Endothelial cell of umbilical vein (primary cell): ENCODE measurements at regions not wholly inside any gene's neighbourhood (a gene's known extent, or its start where the extent isn't known, plus 50 kb on each side); places are given as distances from the start of the nearest gene placed in this dataset.

ENCODE experiments used
- BruUV-seq: library from RNA; stranded (reverse); fragments of 400-500 nt; replicated peaks from 2 replicates; lab custom pipeline; 2021; lab: Mats Ljungman, UMichigan
- CTCF ChIA-PET: fragments of 300-600, 350-600 bp; sonication (Branson Sonifier 250); formaldehyde crosslinking; loops from one replicate; lab custom pipeline; 2021; ENCODE audit warnings: antibody characterized with exemption, inconsistent platforms; lab: Charles Lee
- POLR2A ChIA-PET: fragments of 300-600, 350-600 bp; sonication (Branson Sonifier 250); formaldehyde crosslinking; loops from one replicate; lab custom pipeline; 2021; ENCODE audit warnings: antibody characterized with exemption, inconsistent platforms; lab: Charles Lee
- DNase-seq: peaks from one replicate; pipeline ENCODE4 v3.0.0-alpha.2; 2011; ENCODE audit warnings: low read depth, low spot score
- FAIRE-seq: peaks from 2 replicates; lab custom pipeline; 2011; peaks lifted over from hg19 to GRCh38; lab: Jason Lieb, UNC
- H2AFZ ChIP-seq: 2 replicates; pipeline ENCODE4 v1.6.0; 2012; ENCODE audit warnings: low read depth, low read length, control low read depth, inconsistent platforms
- H3K27ac ChIP-seq: 2 replicates; pipeline ENCODE4 v1.5.1; 2011; ENCODE audit warnings: low read depth, mild to moderate bottlenecking, control low read depth, low read length, moderate library complexity; ENCODE audit not compliant: insufficient read depth
- H3K27me3 ChIP-seq, 2 experiments: 2 replicates each; pipeline versions ENCODE4 v1.6.0 to v1.6.1; 2011; ENCODE audit warnings: low read length in 2 of 2, mixed read lengths in 1 of 2; ENCODE audit not compliant: control insufficient read depth in 2 of 2, insufficient read depth in 2 of 2
- H3K36me3 ChIP-seq, 2 experiments: 2 replicates in 1 of 2; 3 replicates in 1 of 2; pipeline ENCODE4 v1.5.1; 2011; ENCODE audit warnings: low read length in 2 of 2, mild to moderate bottlenecking in 1 of 2, moderate library complexity in 1 of 2; ENCODE audit not compliant: control insufficient read depth in 2 of 2, insufficient read depth in 2 of 2; ENCODE audit errors: extremely low read depth in 1 of 2
- H3K4me1 ChIP-seq: 3 replicates; pipeline ENCODE4 v1.5.1; 2011; ENCODE audit warnings: mild to moderate bottlenecking, low read length; ENCODE audit not compliant: control insufficient read depth, insufficient read depth; ENCODE audit errors: extremely low read depth
- H3K4me2 ChIP-seq: 2 replicates; pipeline ENCODE4 v1.6.1; 2011; ENCODE audit warnings: low read length, control low read depth, mixed read lengths; ENCODE audit not compliant: insufficient read depth
- H3K4me3 ChIP-seq, 3 experiments: fragments of 200-600 bp in 1 of 3; sonication (generic), shearing (Covaris generic) in 1 of 3; replicated peaks in 1 of 3; 2 replicates each; pipeline ENCODE4 v1.5.1; 2011 to 2016; ENCODE audit warnings: control low read depth in 3 of 3, low read length in 3 of 3, mild to moderate bottlenecking in 2 of 3, inconsistent platforms in 1 of 3, low read depth in 1 of 3, moderate library complexity in 1 of 3; ENCODE audit not compliant: insufficient read depth in 1 of 3
- H3K79me2 ChIP-seq: 2 replicates; pipeline ENCODE4 v1.6.0; 2012; ENCODE audit warnings: low read length, inconsistent platforms; ENCODE audit not compliant: control insufficient read depth, insufficient read depth
- H3K9ac ChIP-seq: replicated peaks from 2 replicates; pipeline ENCODE3; 2011; ENCODE audit warnings: low read length, control low read depth; ENCODE audit not compliant: insufficient read depth; ENCODE audit errors: extremely low read depth
- H3K9me1 ChIP-seq: replicated peaks from 3 replicates; pipeline ENCODE4 v1.6.0; 2011; ENCODE audit warnings: mild to moderate bottlenecking, low read length; ENCODE audit not compliant: control insufficient read depth, insufficient read depth; ENCODE audit errors: extremely low read depth
- H3K9me3 ChIP-seq: replicated peaks from 2 replicates; pipeline ENCODE4 v1.5.1; 2012; ENCODE audit warnings: low read length, inconsistent platforms; ENCODE audit not compliant: control insufficient read depth, insufficient read depth
- H4K20me1 ChIP-seq: replicated peaks from 2 replicates; pipeline ENCODE3; 2011; ENCODE audit warnings: mild to moderate bottlenecking, low read length; ENCODE audit not compliant: control insufficient read depth, insufficient read depth; ENCODE audit errors: extremely low read depth
- EZH2 ChIP-seq: IDR thresholded peaks from 2 replicates; pipeline ENCODE4 v1.6.1; 2012; ENCODE audit warnings: borderline replicate concordance, low read depth, mild to moderate bottlenecking, moderate library complexity, low read length, inconsistent platforms; ENCODE audit not compliant: severe bottlenecking
- FOS ChIP-seq: IDR thresholded peaks from 2 replicates; pipeline ENCODE4 v1.6.1; 2011; ENCODE audit warnings: mild to moderate bottlenecking, low read length, moderate library complexity, borderline replicate concordance; ENCODE audit not compliant: insufficient read depth
- GATA2 ChIP-seq: IDR thresholded peaks from 2 replicates; pipeline ENCODE4 v1.7.0; 2011; ENCODE audit warnings: low read depth, mild to moderate bottlenecking, moderate library complexity, mixed read lengths, low read length; ENCODE audit not compliant: insufficient read length, insufficient read depth
- JUN ChIP-seq: IDR thresholded peaks from 2 replicates; pipeline ENCODE4 v1.6.1; 2011; ENCODE audit warnings: borderline replicate concordance, low read depth; ENCODE audit not compliant: insufficient read length, insufficient read depth
- MYC ChIP-seq: IDR thresholded peaks from one replicate; pipeline ENCODE4 v1.6.1; 2011; ENCODE audit warnings: mild to moderate bottlenecking, low read depth, low read length
- POLR2A ChIP-seq: IDR thresholded peaks from 2 replicates; pipeline ENCODE4 v1.6.1; 2012; ENCODE audit warnings: low read depth, mild to moderate bottlenecking, control low read depth, low read length
- POLR2AphosphoS5 ChIP-seq: IDR thresholded peaks from 2 replicates; pipeline ENCODE4 v1.6.1; 2012; ENCODE audit warnings: low read depth, mild to moderate bottlenecking, control low read depth, low read length, moderate library complexity; ENCODE audit not compliant: insufficient read depth
- dilution Hi-C: fragments of 300-500 bp; cut with MboI; formaldehyde crosslinking; loops from one replicate; pipeline ENCODE4 v1.15.0; 2019; ENCODE audit warnings: low sequenced_read_pairs; ENCODE audit not compliant: extremely low pct_ligation_motif_present
- intact Hi-C: fragments of 100-400 bp; cut with micrococcal nuclease; formaldehyde crosslinking; loops from one replicate; pipeline ENCODE4 v1.10.0; 2022
- TF ChIP-seq, protein P1 (sequence below), 2 donors: IDR thresholded peaks; 1 replicate in 1 of 2; 2 replicates in 1 of 2; pipeline ENCODE4 v1.5.1; 2011; ENCODE audit warnings: low read length in 2 of 2, mild to moderate bottlenecking in 2 of 2, moderate library complexity in 2 of 2, control low read depth in 1 of 2, inconsistent platforms in 1 of 2, low read depth in 1 of 2; ENCODE audit not compliant: insufficient read depth in 1 of 2; ENCODE audit errors: extremely low read depth in 1 of 2
- TF ChIP-seq, protein P2 (sequence below): IDR thresholded peaks from 2 replicates; pipeline ENCODE4 v1.6.1; 2011; ENCODE audit not compliant: insufficient read depth, insufficient read length

DNA sequence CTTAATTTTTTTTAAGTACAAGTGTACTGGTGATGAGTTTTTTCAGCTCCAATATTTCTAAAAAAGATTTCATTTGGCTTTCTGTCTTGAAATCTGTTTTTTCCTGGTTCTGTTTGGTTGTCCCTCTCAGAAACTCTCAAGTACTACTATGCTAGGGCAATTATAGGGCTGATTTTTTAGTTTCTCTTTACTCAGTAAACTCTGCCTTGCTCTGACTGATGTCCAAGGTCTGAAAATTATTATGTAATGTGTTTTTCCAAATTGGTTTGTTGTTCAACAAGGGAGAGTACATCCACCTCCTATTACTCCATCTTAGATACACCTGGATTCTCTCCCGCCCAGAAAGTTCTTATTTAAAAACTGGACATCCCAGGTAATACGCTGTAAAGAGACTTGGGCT is 877.7 kb downstream of the CBLN2 start:
- dilution Hi-C loops (no loop called here), intact Hi-C loops (no loop called here)
- CTCF ChIA-PET: no interaction called here
- BruUV-seq: no TSS peak
- Histone ChIP-seq H2AFZ (no peak overlapping the region), H3K9me1 (no peaks in the 10 kb centered on the region), H3K27me3 (no peaks in the 10 kb centered on the region), H3K4me1 (no peaks in the 10 kb centered on the region), H3K27ac (no peak overlapping the region), H4K20me1 (no peaks in the 10 kb centered on the region), H3K9me3 (no peaks in the 10 kb centered on the region), H3K9ac (no peak overlapping the region), H3K79me2 (no peaks in the 10 kb centered on the region), H3K4me2 (no peak overlapping the region), H3K36me3 (no peaks in the 10 kb centered on the region), H3K4me3 (no peak overlapping the region)
- TF ChIP-seq, protein P1, sequence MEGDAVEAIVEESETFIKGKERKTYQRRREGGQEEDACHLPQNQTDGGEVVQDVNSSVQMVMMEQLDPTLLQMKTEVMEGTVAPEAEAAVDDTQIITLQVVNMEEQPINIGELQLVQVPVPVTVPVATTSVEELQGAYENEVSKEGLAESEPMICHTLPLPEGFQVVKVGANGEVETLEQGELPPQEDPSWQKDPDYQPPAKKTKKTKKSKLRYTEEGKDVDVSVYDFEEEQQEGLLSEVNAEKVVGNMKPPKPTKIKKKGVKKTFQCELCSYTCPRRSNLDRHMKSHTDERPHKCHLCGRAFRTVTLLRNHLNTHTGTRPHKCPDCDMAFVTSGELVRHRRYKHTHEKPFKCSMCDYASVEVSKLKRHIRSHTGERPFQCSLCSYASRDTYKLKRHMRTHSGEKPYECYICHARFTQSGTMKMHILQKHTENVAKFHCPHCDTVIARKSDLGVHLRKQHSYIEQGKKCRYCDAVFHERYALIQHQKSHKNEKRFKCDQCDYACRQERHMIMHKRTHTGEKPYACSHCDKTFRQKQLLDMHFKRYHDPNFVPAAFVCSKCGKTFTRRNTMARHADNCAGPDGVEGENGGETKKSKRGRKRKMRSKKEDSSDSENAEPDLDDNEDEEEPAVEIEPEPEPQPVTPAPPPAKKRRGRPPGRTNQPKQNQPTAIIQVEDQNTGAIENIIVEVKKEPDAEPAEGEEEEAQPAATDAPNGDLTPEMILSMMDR (IDR thresholded peaks at IDR 0.05; ENCODE audit: extremely low read depth in 1 of 2, insufficient read depth in 1 of 2, low read depth in 1 of 2, low read length in 2 of 2): no peak
- TF ChIP-seq GATA2 (no peak), MYC (no peak), FOS (no peak), POLR2AphosphoS5 (no peak), JUN (no peak), EZH2 (no peak), POLR2A (no peak)
- TF ChIP-seq, protein P2, sequence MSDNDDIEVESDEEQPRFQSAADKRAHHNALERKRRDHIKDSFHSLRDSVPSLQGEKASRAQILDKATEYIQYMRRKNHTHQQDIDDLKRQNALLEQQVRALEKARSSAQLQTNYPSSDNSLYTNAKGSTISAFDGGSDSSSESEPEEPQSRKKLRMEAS: no peak
- DNase-seq: no peak
- POLR2A ChIA-PET: no interaction called here
- FAIRE-seq: no peak
